SH-SY5Y (cell line): ENCODE measurements at regions not wholly inside any gene's neighbourhood (a gene's known extent, or its start where the extent isn't known, plus 50 kb on each side); places are given as distances from the start of the nearest gene placed in this dataset.

ENCODE experiments used
- GATA2 ChIP-seq: IDR thresholded peaks from 2 replicates; pipeline ENCODE4 v1.6.1; 2011; ENCODE audit warnings: mild to moderate bottlenecking, low read depth, low read length
- GATA3 ChIP-seq: IDR thresholded peaks from 2 replicates; pipeline ENCODE4 v1.6.1; 2011; ENCODE audit warnings: low read depth, mild to moderate bottlenecking, low read length, moderate library complexity

DNA sequence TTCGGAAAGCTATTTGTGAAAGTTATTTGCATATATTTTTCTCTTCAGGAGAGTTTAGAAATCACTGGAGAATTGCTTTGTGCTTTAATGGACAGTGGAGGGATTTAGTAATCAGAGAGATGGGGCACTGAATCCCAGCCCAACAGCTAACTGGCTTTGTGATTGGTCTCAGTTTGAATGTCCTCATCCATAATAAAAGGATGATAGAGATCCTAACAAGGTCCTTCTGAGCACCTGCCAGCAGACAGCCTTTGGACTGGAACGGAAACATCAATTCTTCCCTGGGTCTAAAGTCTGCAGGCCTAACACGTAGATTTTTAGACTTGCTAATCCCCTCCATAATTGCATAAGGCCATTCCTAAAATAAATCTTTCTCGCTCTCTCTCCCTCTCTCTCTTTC lies 112.0 kb upstream of the ADAMTS5 start:
- TF ChIP-seq GATA2 (no peak), GATA3 (no peak)
